ENCODE measurements at regions not wholly inside any gene's neighbourhood (a gene's known extent, or its start where the extent isn't known, plus 50 kb on each side); places are given as distances from the start of the nearest gene placed in this dataset.
"Not testable (repeated sequence)": the region's sequence is repeated elsewhere in the genome, so short reads cannot be mapped to it uniquely, and the experiment has no call there.

- not testable (repeated sequence) for TF ChIP-seq RFX5 (IDR thresholded peaks at IDR 0.05; ENCODE audit: borderline replicate concordance, low read depth, low read length); POLR2AphosphoS5 (IDR thresholded peaks at IDR 0.05; ENCODE audit: low read depth, low read length); KDM5A (IDR thresholded peaks at IDR 0.05; ENCODE audit: low read length)
Observed at GRCh38 chr6:132184966-132185365, 216.3 kb downstream of the MOXD1 start.

Data from H1 (cell line).